Glutamatergic neuron (in vitro differentiated cells): ENCODE measurements at regions not wholly inside any gene's neighbourhood (a gene's known extent, or its start where the extent isn't known, plus 50 kb on each side); places are given as distances from the start of the nearest gene placed in this dataset.

ENCODE experiments used
- DNase-seq: peaks from one replicate; pipeline ENCODE4 v3.0.0; 2022
- H3K27ac Mint-ChIP-seq: one replicate; pipeline ENCODE4 v1.8.0; 2020; ENCODE audit warnings: mild to moderate bottlenecking, mixed read lengths, inconsistent platforms; ENCODE audit not compliant: unreplicated experiment
- H3K27me3 Mint-ChIP-seq: one replicate; pipeline ENCODE4 v1.8.0; 2020; ENCODE audit warnings: mild to moderate bottlenecking, moderate library complexity, mixed read lengths, inconsistent platforms; ENCODE audit not compliant: unreplicated experiment
- H3K36me3 Mint-ChIP-seq: one replicate; pipeline ENCODE4 v1.8.0; 2020; ENCODE audit warnings: mild to moderate bottlenecking, mixed read lengths, inconsistent platforms; ENCODE audit not compliant: unreplicated experiment
- H3K4me1 Mint-ChIP-seq: one replicate; pipeline ENCODE4 v1.8.0; 2020; ENCODE audit warnings: mild to moderate bottlenecking, low read depth, mixed read lengths, inconsistent platforms; ENCODE audit not compliant: unreplicated experiment
- H3K4me3 Mint-ChIP-seq: one replicate; pipeline ENCODE4 v1.8.0; 2020; ENCODE audit warnings: mild to moderate bottlenecking, mixed read lengths, inconsistent platforms; ENCODE audit not compliant: unreplicated experiment
- H3K9me3 Mint-ChIP-seq: one replicate; pipeline ENCODE4 v1.8.0; 2020; ENCODE audit warnings: mild to moderate bottlenecking, moderate library complexity, mixed read lengths, inconsistent platforms; ENCODE audit not compliant: unreplicated experiment
- TF ChIP-seq, protein P1 (sequence below): fragments of 200-600 bp; sonication (generic); IDR thresholded peaks from one replicate; pipeline ENCODE4 v1.5.0; 2021; ENCODE audit not compliant: partially characterized antibody, unreplicated experiment

DNA sequence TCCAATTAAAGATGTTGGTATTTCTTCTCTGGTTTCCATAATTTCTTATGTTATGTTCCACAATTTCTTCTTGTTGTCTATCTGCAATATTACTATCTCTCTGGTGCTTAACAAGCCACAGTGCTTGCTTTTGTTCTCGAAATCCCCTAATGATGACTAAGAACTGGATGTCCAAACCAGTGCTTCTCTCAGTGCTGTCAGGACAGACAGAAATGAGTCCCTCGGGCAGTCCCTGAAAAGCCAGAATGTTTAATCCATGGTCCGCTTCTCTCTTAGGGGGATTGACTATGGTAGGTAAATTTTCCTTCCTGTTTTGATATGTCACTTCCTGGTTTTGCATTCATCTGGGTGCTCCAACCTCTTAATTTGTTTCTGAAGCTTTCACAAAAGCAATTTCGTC is 321.6 kb upstream of the PCDH10 start:
- H3K4me1 Mint-ChIP-seq = peaks cover 7% of the 10 kb centered on the region
- H3K4me3 Mint-ChIP-seq = no peak overlapping the region
- TF ChIP-seq, protein P1, sequence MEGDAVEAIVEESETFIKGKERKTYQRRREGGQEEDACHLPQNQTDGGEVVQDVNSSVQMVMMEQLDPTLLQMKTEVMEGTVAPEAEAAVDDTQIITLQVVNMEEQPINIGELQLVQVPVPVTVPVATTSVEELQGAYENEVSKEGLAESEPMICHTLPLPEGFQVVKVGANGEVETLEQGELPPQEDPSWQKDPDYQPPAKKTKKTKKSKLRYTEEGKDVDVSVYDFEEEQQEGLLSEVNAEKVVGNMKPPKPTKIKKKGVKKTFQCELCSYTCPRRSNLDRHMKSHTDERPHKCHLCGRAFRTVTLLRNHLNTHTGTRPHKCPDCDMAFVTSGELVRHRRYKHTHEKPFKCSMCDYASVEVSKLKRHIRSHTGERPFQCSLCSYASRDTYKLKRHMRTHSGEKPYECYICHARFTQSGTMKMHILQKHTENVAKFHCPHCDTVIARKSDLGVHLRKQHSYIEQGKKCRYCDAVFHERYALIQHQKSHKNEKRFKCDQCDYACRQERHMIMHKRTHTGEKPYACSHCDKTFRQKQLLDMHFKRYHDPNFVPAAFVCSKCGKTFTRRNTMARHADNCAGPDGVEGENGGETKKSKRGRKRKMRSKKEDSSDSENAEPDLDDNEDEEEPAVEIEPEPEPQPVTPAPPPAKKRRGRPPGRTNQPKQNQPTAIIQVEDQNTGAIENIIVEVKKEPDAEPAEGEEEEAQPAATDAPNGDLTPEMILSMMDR = no peak
- no peaks in the 10 kb centered on the region for H3K9me3 Mint-ChIP-seq
- H3K27me3 Mint-ChIP-seq = no peaks in the 10 kb centered on the region
- DNase-seq = no peak
- no peaks in the 10 kb centered on the region for H3K36me3 Mint-ChIP-seq
- H3K27ac Mint-ChIP-seq = no peak overlapping the region

DNA sequence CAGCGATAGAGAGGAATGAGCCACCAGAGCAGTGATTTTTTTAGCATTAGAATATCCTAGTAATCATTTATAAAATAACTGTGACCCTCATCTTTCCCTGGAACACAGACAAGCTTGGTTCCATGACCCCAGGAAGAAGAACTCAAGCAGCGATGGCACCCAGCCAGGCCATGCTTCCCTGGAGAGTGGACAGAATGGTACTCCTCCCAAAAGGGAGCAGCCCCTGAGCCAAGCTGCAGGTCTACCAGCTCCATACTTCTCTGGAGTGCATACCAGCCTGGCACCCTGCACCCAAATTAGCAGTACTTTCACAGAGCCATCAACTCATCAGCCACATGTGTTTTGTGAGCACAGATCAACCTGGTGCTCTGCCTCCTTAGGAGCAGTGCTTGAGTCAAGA is 310.9 kb upstream of the PCDH10 start:
- Mint-ChIP-seq H3K36me3 (peaks cover 12% of the 10 kb centered on the region), H3K4me3 (no peak overlapping the region), H3K4me1 (no peaks in the 10 kb centered on the region), H3K9me3 (no peaks in the 10 kb centered on the region), H3K27me3 (no peaks in the 10 kb centered on the region), H3K27ac (no peak overlapping the region)
- DNase-seq = no peak
- TF ChIP-seq, protein P1 = no peak

DNA sequence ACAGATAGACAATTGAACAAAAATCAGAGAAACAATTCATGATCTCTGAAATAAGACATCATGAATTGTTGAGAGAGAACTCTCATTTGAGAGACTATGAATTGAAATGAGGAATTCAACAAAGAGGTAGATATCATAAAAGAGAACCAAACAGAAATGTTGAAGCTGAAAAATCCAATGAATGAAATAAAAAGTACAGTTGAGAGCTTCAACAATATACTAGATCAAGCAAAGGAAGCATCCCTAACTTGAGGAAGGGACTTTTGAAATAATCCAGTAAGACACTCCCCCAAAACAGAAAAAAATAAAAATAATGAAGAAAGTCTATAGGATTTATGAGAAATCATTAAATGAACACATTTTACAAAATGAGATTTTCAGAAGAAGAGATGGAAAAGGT is 310.0 kb upstream of the PCDH10 start:
- Mint-ChIP-seq H3K4me1 (no peaks in the 10 kb centered on the region), H3K36me3 (peaks cover 12% of the 10 kb centered on the region), H3K27me3 (no peaks in the 10 kb centered on the region), H3K27ac (no peak overlapping the region), H3K9me3 (no peaks in the 10 kb centered on the region), H3K4me3 (no peak overlapping the region)
- no peak for DNase-seq
- TF ChIP-seq, protein P1 = no peak

DNA sequence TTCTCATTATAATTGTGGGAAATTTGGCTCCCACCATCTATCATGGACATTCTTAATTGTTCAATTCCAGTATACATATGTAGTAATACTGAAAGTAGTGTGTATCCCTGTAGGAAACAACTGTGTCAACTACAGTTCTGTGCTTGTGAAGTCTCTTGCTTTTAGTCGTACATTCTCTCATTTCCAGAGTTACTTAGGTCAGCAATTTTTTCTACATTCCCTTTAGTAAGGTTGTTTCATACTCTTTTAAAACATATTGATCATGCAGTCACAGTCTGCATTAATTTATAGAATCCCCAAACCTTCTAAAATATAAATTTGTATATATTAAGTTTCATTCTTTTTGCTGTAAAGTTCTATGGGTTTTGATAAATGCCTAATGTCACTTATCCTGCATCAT is 289.2 kb upstream of the PCDH10 start:
- H3K4me1 Mint-ChIP-seq = peaks cover 1% of the 10 kb centered on the region
- no peaks in the 10 kb centered on the region for H3K36me3 Mint-ChIP-seq
- no peaks in the 10 kb centered on the region for H3K9me3 Mint-ChIP-seq
- no peaks in the 10 kb centered on the region for H3K27me3 Mint-ChIP-seq
- H3K27ac Mint-ChIP-seq = no peak overlapping the region
- no peak for DNase-seq
- no peak overlapping the region for H3K4me3 Mint-ChIP-seq
- TF ChIP-seq, protein P1 = no peak

DNA sequence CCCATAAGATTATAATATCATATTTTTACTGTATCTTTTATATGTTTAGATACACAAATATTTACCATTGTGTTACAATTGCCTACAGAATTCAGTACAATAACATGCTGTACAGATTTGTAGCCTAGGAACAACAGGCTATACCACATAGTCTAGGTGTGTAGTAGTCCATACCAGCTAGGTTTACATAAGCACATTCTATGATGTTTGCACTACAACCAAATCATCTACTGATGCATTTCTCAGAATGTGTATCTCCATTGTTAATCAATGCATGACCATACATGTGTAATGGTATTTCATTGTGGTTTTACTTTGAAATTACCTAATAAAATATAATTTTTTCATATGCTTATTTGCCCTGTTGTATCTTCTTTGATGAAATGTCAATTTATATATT is 288.1 kb upstream of the PCDH10 start:
- DNase-seq = no peak
- no peak overlapping the region for H3K27ac Mint-ChIP-seq
- H3K4me3 Mint-ChIP-seq = no peak overlapping the region
- no peaks in the 10 kb centered on the region for H3K4me1 Mint-ChIP-seq
- H3K27me3 Mint-ChIP-seq = no peaks in the 10 kb centered on the region
- H3K9me3 Mint-ChIP-seq = no peaks in the 10 kb centered on the region
- TF ChIP-seq, protein P1 = no peak
- H3K36me3 Mint-ChIP-seq = no peaks in the 10 kb centered on the region
